HCT116 (cell line): ENCODE measurements at regions not wholly inside any gene's neighbourhood (a gene's known extent, or its start where the extent isn't known, plus 50 kb on each side); places are given as distances from the start of the nearest gene placed in this dataset.

Experiments
- ATAC-seq: fragments of 200-7000 bp; cut with Tn5 transposase; 2 replicates; pipeline ENCODE4 v1.9.1; 2020; ENCODE audit warnings: mild to moderate bottlenecking, moderate library complexity
- BruUV-seq: library from RNA; stranded (reverse); fragments of 400-500 nt; replicated peaks from 2 replicates; lab custom pipeline; 2021; lab: Mats Ljungman, UMichigan
- CTCF ChIA-PET: fragments of 300-600 bp; sonication (Branson Sonifier 250); formaldehyde crosslinking; loops from one replicate; lab custom pipeline; 2021; ENCODE audit warnings: antibody characterized with exemption; lab: Charles Lee
- POLR2A ChIA-PET: fragments of 300-600, 350-600 bp; sonication (Branson Sonifier 250); formaldehyde crosslinking; loops from one replicate; lab custom pipeline; 2021; ENCODE audit warnings: antibody characterized with exemption; lab: Charles Lee
- RAD21 ChIA-PET, 2 experiments: fragments of 300-600 bp; sonication (Branson Sonifier 250); formaldehyde crosslinking; loops; one replicate each; lab custom pipeline; 2023; ENCODE audit warnings: low total read pairs in 2 of 2; ENCODE audit not compliant: uncharacterized antibody in 2 of 2, unreplicated experiment in 2 of 2, low non-redundant PET in 1 of 2; lab: Charles Lee
- DNase-seq: peaks from one replicate; pipeline ENCODE4 v3.0.0-alpha.2; 2010; ENCODE audit warnings: low read depth, low spot score
- H2AFZ ChIP-seq: fragments of 200-600 bp; shearing (Covaris generic), sonication (generic); 2 replicates; pipeline ENCODE4 v1.6.1; 2017; ENCODE audit warnings: low read depth, mixed run types, mixed read lengths, antibody characterized with exemption, low read length; ENCODE audit not compliant: poor library complexity, severe bottlenecking
- H3K27ac ChIP-seq: 2 replicates; pipeline ENCODE4 v1.5.1; 2012; ENCODE audit warnings: low read depth, low read length
- H3K27me3 ChIP-seq: fragments of 200-600 bp; sonication (generic); 2 replicates; pipeline ENCODE4 v1.6.1; 2016; ENCODE audit warnings: mixed run types, low read length, mixed read lengths; ENCODE audit not compliant: insufficient read depth
- H3K36me3 ChIP-seq, 2 experiments: fragments of 200-500 bp in 1 of 2; fragments of 200-600 bp in 1 of 2; sonication (Bioruptor generic) in 1 of 2; sonication (generic) in 1 of 2; 2 replicates each; pipeline versions ENCODE4 v1.5.1 to v1.6.1; 2014 to 2016; ENCODE audit warnings: low read length in 2 of 2, inconsistent platforms in 1 of 2, mixed read lengths in 1 of 2, mixed run types in 1 of 2; ENCODE audit not compliant: insufficient read depth in 2 of 2, control insufficient read depth in 1 of 2
- H3K4me1 ChIP-seq, 2 experiments: fragments of 200-600 bp in 1 of 2; sonication (generic) in 1 of 2; 2 replicates each; pipeline versions ENCODE4 v1.5.1 to v1.6.1; 2012 to 2017; ENCODE audit warnings: low read length in 2 of 2, inconsistent platforms in 1 of 2, mild to moderate bottlenecking in 1 of 2, mixed read lengths in 1 of 2, mixed run types in 1 of 2, moderate library complexity in 1 of 2; ENCODE audit not compliant: insufficient read depth in 2 of 2, control insufficient read depth in 1 of 2
- H3K4me2 ChIP-seq: fragments of 200-600 bp; sonication (generic); 2 replicates; pipeline ENCODE4 v1.6.1; 2017; ENCODE audit warnings: mixed run types, low read length, mixed read lengths
- H3K4me3 ChIP-seq, 2 experiments: fragments of 200-600 bp in 1 of 2; sonication (generic) in 1 of 2; replicated peaks in 1 of 2; 2 replicates each; pipeline ENCODE4 v1.5.1; 2011 to 2016; ENCODE audit warnings: low read length in 2 of 2, control low read depth in 1 of 2, low read depth in 1 of 2, mild to moderate bottlenecking in 1 of 2, mixed read lengths in 1 of 2, mixed run types in 1 of 2
- H3K79me2 ChIP-seq: fragments of 200-600 bp; sonication (generic); 2 replicates; pipeline ENCODE4 v1.6.1; 2017; ENCODE audit warnings: mild to moderate bottlenecking, mixed run types, low read length, moderate library complexity, mixed read lengths; ENCODE audit not compliant: insufficient read depth
- H3K9ac ChIP-seq: fragments of 200-600 bp; sonication (generic); 2 replicates; pipeline ENCODE4 v1.6.1; 2016; ENCODE audit warnings: low read length, mixed read lengths
- H3K9me2 ChIP-seq: fragments of 200-600 bp; sonication (generic), shearing (Covaris generic); 2 replicates; pipeline ENCODE4 v1.6.1; 2017; ENCODE audit warnings: mixed run types, mild to moderate bottlenecking, moderate library complexity; ENCODE audit not compliant: insufficient read depth
- H3K9me3 ChIP-seq, 2 experiments: fragments of 200-500 bp in 1 of 2; fragments of 200-600 bp in 1 of 2; sonication (Bioruptor generic) in 1 of 2; sonication (generic) in 1 of 2; 2 replicates each; pipeline ENCODE4 v1.6.1; 2014 to 2017; ENCODE audit warnings: low read length in 2 of 2, mixed read lengths in 2 of 2, inconsistent platforms in 1 of 2, low read depth in 1 of 2, mild to moderate bottlenecking in 1 of 2, mixed run types in 1 of 2, moderate library complexity in 1 of 2; ENCODE audit not compliant: control insufficient read depth in 1 of 2, insufficient read depth in 1 of 2
- H4K20me1 ChIP-seq: fragments of 200-600 bp; sonication (generic), shearing (Covaris generic); 2 replicates; pipeline ENCODE4 v1.6.1; 2017; ENCODE audit warnings: mixed run types, mild to moderate bottlenecking, moderate library complexity; ENCODE audit not compliant: insufficient read depth
- ATF3 ChIP-seq: IDR thresholded peaks from 2 replicates; pipeline ENCODE4 v1.6.1; 2012
- CEBPB ChIP-seq: IDR thresholded peaks from 2 replicates; pipeline ENCODE4 v1.6.1; 2012; ENCODE audit warnings: low read depth
- CTCF ChIP-seq, 3 experiments: fragments of 200-600 bp in 1 of 3; sonication (generic) in 1 of 3; IDR thresholded peaks in 2 of 3; conservative IDR thresholded peaks in 1 of 3; 2 replicates each; pipeline ENCODE4 v1.5.1; 2012 to 2017; ENCODE audit warnings: low read depth in 2 of 3, low read length in 2 of 3, antibody characterized with exemption in 1 of 3, borderline replicate concordance in 1 of 3, control low read depth in 1 of 3, mild to moderate bottlenecking in 1 of 3, mixed read lengths in 1 of 3, mixed run types in 1 of 3, moderate library complexity in 1 of 3; ENCODE audit not compliant: insufficient read depth in 1 of 3
- EGR1 ChIP-seq: IDR thresholded peaks from 2 replicates; pipeline ENCODE4 v1.6.1; 2012; ENCODE audit warnings: low read depth
- ELF1 ChIP-seq: IDR thresholded peaks from 2 replicates; pipeline ENCODE4 v1.6.1; 2012; ENCODE audit warnings: low read depth, borderline replicate concordance
- EZH2 ChIP-seq: fragments of 200-600 bp; sonication (generic); IDR thresholded peaks from 2 replicates; pipeline ENCODE4 v1.6.1; 2017; ENCODE audit warnings: antibody characterized with exemption, mixed run types
- JUND ChIP-seq: IDR thresholded peaks from 2 replicates; pipeline ENCODE4 v1.6.1; 2012
- POLR2AphosphoS5 ChIP-seq: IDR thresholded peaks from 2 replicates; pipeline ENCODE4 v1.6.1; 2011; ENCODE audit warnings: mild to moderate bottlenecking, low read depth, low read length, moderate library complexity
- SIN3A ChIP-seq: IDR thresholded peaks from 2 replicates; pipeline ENCODE4 v1.6.1; 2012; ENCODE audit warnings: low read depth
- SP1 ChIP-seq: IDR thresholded peaks from 2 replicates; pipeline ENCODE4 v1.6.1; 2012; ENCODE audit warnings: low read depth
- SRF ChIP-seq: IDR thresholded peaks from 2 replicates; pipeline ENCODE4 v1.6.1; 2012; ENCODE audit warnings: low read depth
- TCF7L2 ChIP-seq: IDR thresholded peaks from 2 replicates; pipeline ENCODE4 v1.7.0; 2011; ENCODE audit warnings: borderline replicate concordance, inconsistent platforms; ENCODE audit not compliant: insufficient read depth, insufficient read length; ENCODE audit errors: extremely low read depth
- ZBTB33 ChIP-seq: IDR thresholded peaks from 2 replicates; pipeline ENCODE4 v1.6.1; 2011; ENCODE audit warnings: mild to moderate bottlenecking, low read length, moderate library complexity; ENCODE audit not compliant: insufficient replicate concordance; ENCODE audit errors: extremely low read depth
- ZNF274 ChIP-seq: fragments of 200-500 bp; sonication (Bioruptor generic); IDR thresholded peaks from 2 replicates; pipeline ENCODE4 v1.6.1; 2014; ENCODE audit warnings: mild to moderate bottlenecking, low read depth, low read length, inconsistent platforms
- intact Hi-C: fragments of 100-400 bp; cut with micrococcal nuclease; formaldehyde crosslinking; loops from 2 replicates; pipeline ENCODE4 v1.10.0; 2022

- POLR2A ChIA-PET: no interaction called here
These were observed 67.7 kb upstream of the SERPINE2 start for GRCh38 chr2:224106794-224107193.

More at GRCh38 chr2:224106794-224107193, 67.7 kb upstream of the SERPINE2 start:
- Histone ChIP-seq H3K36me3 (no peaks in the 10 kb centered on the region), H4K20me1 (no peaks in the 10 kb centered on the region), H3K9me2 (no peaks in the 10 kb centered on the region), H3K4me3 (no peak overlapping the region), H3K79me2 (no peaks in the 10 kb centered on the region), H3K27me3 (no peaks in the 10 kb centered on the region), H3K9ac (no peak overlapping the region), H2AFZ (no peak overlapping the region), H3K4me2 (no peak overlapping the region), H3K9me3 (no peaks in the 10 kb centered on the region), H3K27ac (no peak overlapping the region), H3K4me1 (peaks cover 0 to 24% of the 10 kb centered on the region in 2 experiments; a peak in 1 of 4 replicates)
- ChIA-PET RAD21 (no interaction called here), CTCF (no interaction called here)
- BruUV-seq: no TSS peak
- DNase-seq: no peak
- no peak for ATAC-seq
- no peak for TF ChIP-seq EZH2
- no peak for TF ChIP-seq ELF1
- TF ChIP-seq POLR2AphosphoS5: no peak
- TF ChIP-seq TCF7L2: no peak
- no peak for TF ChIP-seq JUND
- TF ChIP-seq CEBPB: no peak
- TF ChIP-seq SRF: no peak
- TF ChIP-seq ATF3: no peak
- no peak for TF ChIP-seq CTCF (IDR thresholded peaks at IDR 0.05 in 2 of 3, conservative IDR thresholded peaks at IDR 0.05 in 1 of 3; ENCODE audit: borderline replicate concordance in 1 of 3, insufficient read depth in 1 of 3, low read depth in 2 of 3, low read length in 2 of 3)
- no peak for TF ChIP-seq ZBTB33
- TF ChIP-seq SP1: no peak
- TF ChIP-seq EGR1: no peak
- TF ChIP-seq SIN3A: no peak
- no peak for TF ChIP-seq ZNF274
- intact Hi-C loops: no loop called here
